ENCODE measurements at regions not wholly inside any gene's neighbourhood (a gene's known extent, or its start where the extent isn't known, plus 50 kb on each side); places are given as distances from the start of the nearest gene placed in this dataset.

- Histone ChIP-seq H3K27me3 (replicated peaks; ENCODE audit: insufficient read depth, low read depth, low read length, poor library complexity) (peaks cover 5% of the 10 kb centered on the region), H3K4me1 (ENCODE audit: insufficient read depth, low read length, poor library complexity, severe bottlenecking) (no peaks in the 10 kb centered on the region), H3K9me3 (ENCODE audit: low read depth, low read length, poor library complexity, severe bottlenecking) (no peaks in the 10 kb centered on the region), H3K27ac (ENCODE audit: low read depth, low read length, poor library complexity, severe bottlenecking) (no peak overlapping the region), H3K4me3 (ENCODE audit: low read depth, low read length, poor library complexity, severe bottlenecking) (no peak overlapping the region), H3K36me3 (ENCODE audit: insufficient read depth, low read length, poor library complexity, severe bottlenecking) (no peaks in the 10 kb centered on the region)
- TF ChIP-seq EZH2 (IDR thresholded peaks at IDR 0.05; ENCODE audit: borderline replicate concordance, low read depth, low read length, poor library complexity, severe bottlenecking), result no peak
- no peak for TF ChIP-seq CTCF (conservative IDR thresholded peaks at IDR 0.05; ENCODE audit: low read depth, low read length)
- DNase-seq (ENCODE audit: low spot score), result peak; percentile 17
- POLR2A ChIA-PET (ENCODE audit: low non-redundant PET), result no interaction called here
- intact Hi-C loops (cut with micrococcal nuclease; ENCODE audit: unreplicated experiment), result no loop called here
- CTCF ChIA-PET, result no interaction called here
- BruUV-seq (replicated peaks), result no TSS peak
These were observed 55.8 kb upstream of the EXOC4 start for GRCh38 chr7:133196856-133197612.

- Histone ChIP-seq H3K4me1 (ENCODE audit: insufficient read depth, low read length, poor library complexity, severe bottlenecking) (no peaks in the 10 kb centered on the region), H3K27ac (ENCODE audit: low read depth, low read length, poor library complexity, severe bottlenecking) (no peak overlapping the region), H3K36me3 (ENCODE audit: insufficient read depth, low read length, poor library complexity, severe bottlenecking) (no peaks in the 10 kb centered on the region), H3K4me3 (ENCODE audit: low read depth, low read length, poor library complexity, severe bottlenecking) (no peak overlapping the region), H3K27me3 (replicated peaks; ENCODE audit: insufficient read depth, low read depth, low read length, poor library complexity) (peaks cover 5% of the 10 kb centered on the region), H3K9me3 (ENCODE audit: low read depth, low read length, poor library complexity, severe bottlenecking) (no peaks in the 10 kb centered on the region)
- DNase-seq (ENCODE audit: low spot score), result no peak
- TF ChIP-seq EZH2 (IDR thresholded peaks at IDR 0.05; ENCODE audit: borderline replicate concordance, low read depth, low read length, poor library complexity, severe bottlenecking), result no peak
- TF ChIP-seq CTCF (conservative IDR thresholded peaks at IDR 0.05; ENCODE audit: low read depth, low read length), result no peak
- intact Hi-C loops (cut with micrococcal nuclease; ENCODE audit: unreplicated experiment), result no loop called here
- POLR2A ChIA-PET (ENCODE audit: low non-redundant PET), result no interaction called here
- CTCF ChIA-PET, result no interaction called here
- BruUV-seq (replicated peaks), result no TSS peak
These were observed 54.8 kb upstream of the EXOC4 start for GRCh38 chr7:133197972-133198544.

- H3K4me1 ChIP-seq (ENCODE audit: insufficient read depth, low read length, poor library complexity, severe bottlenecking), result no peaks in the 10 kb centered on the region
- BruUV-seq (replicated peaks), result no TSS peak
- CTCF ChIA-PET, result no interaction called here
These were observed 53.0 kb upstream of the EXOC4 start for GRCh38 chr7:133199831-133200230.

More at GRCh38 chr7:133199831-133200230, 53.0 kb upstream of the EXOC4 start:
- H3K4me3 ChIP-seq (ENCODE audit: low read depth, low read length, poor library complexity, severe bottlenecking), result no peak overlapping the region
- intact Hi-C loops (cut with micrococcal nuclease; ENCODE audit: unreplicated experiment), result no loop called here
- H3K27ac ChIP-seq (ENCODE audit: low read depth, low read length, poor library complexity, severe bottlenecking), result no peak overlapping the region
- no peaks in the 10 kb centered on the region for H3K9me3 ChIP-seq (ENCODE audit: low read depth, low read length, poor library complexity, severe bottlenecking)
- POLR2A ChIA-PET (ENCODE audit: low non-redundant PET), result no interaction called here
- H3K36me3 ChIP-seq (ENCODE audit: insufficient read depth, low read length, poor library complexity, severe bottlenecking), result no peaks in the 10 kb centered on the region
- TF ChIP-seq CTCF (conservative IDR thresholded peaks at IDR 0.05; ENCODE audit: low read depth, low read length) (no peak), EZH2 (IDR thresholded peaks at IDR 0.05; ENCODE audit: borderline replicate concordance, low read depth, low read length, poor library complexity, severe bottlenecking) (no peak)
- DNase-seq (ENCODE audit: low spot score), result no peak
- peaks cover 5% of the 10 kb centered on the region for H3K27me3 ChIP-seq (replicated peaks; ENCODE audit: insufficient read depth, low read depth, low read length, poor library complexity)

Data from A673 (cell line).